Upper lobe of right lung (tissue), 1 donor: ENCODE measurements at regions not wholly inside any gene's neighbourhood (a gene's known extent, or its start where the extent isn't known, plus 50 kb on each side); places are given as distances from the start of the nearest gene placed in this dataset.
A peak's percentile ranks its signal among the peaks of the same experiment; 100 is the strongest.

ENCODE experiments used
- ATAC-seq: fragments of 200-7000 bp; cut with Tn5 transposase; one replicate; pipeline ENCODE4 v1.9.1; 2020; ENCODE audit warnings: mild to moderate bottlenecking, moderate library complexity
- DNase-seq: peaks from one replicate; pipeline ENCODE4 v3.0.0-alpha.2; 2020
- H3K27ac ChIP-seq: fragments of 200-600 bp; one replicate; pipeline ENCODE4 v1.8.0; 2022
- H3K27me3 ChIP-seq: fragments of 200-600 bp; one replicate; pipeline ENCODE4 v1.8.0; 2022; ENCODE audit warnings: mild to moderate bottlenecking
- H3K36me3 ChIP-seq: fragments of 200-600 bp; one replicate; pipeline ENCODE4 v1.8.0; 2022
- H3K4me1 ChIP-seq: fragments of 200-600 bp; one replicate; pipeline ENCODE4 v1.8.0; 2022
- H3K4me3 ChIP-seq: fragments of 200-600 bp; one replicate; pipeline ENCODE4 v1.8.0; 2022; ENCODE audit warnings: mild to moderate bottlenecking
- H3K9me3 ChIP-seq: fragments of 200-600 bp; one replicate; pipeline ENCODE4 v1.8.0; 2022
- CTCF ChIP-seq: fragments of 200-600 bp; IDR thresholded peaks from one replicate; pipeline ENCODE4 v1.8.0; 2022; ENCODE audit warnings: antibody characterized with exemption
- intact Hi-C: fragments of 100-400 bp; cut with DNase I; formaldehyde crosslinking; loops from one replicate; pipeline ENCODE4 v1.11.0; 2022
- donor health status: DM: no; HTN: yes; CAD: no; lungs with severe emphysema.

- intact Hi-C loops: no loop called here
- Histone ChIP-seq H3K4me1 (no peaks in the 10 kb centered on the region), H3K27me3 (no peaks in the 10 kb centered on the region), H3K4me3 (no peak overlapping the region), H3K27ac (no peak overlapping the region), H3K9me3 (no peaks in the 10 kb centered on the region), H3K36me3 (no peaks in the 10 kb centered on the region)
- TF ChIP-seq CTCF: no peak
- ATAC-seq (no peak), DNase-seq (no peak)
These were observed 95.4 kb upstream of the CCDC80 start for GRCh38 chr3:112736386-112736785.

GRCh38 chr3:112735926-112736325 is 95.0 kb upstream of the CCDC80 start:
- H3K4me3 ChIP-seq: no peak overlapping the region
- no peaks in the 10 kb centered on the region for H3K27me3 ChIP-seq
- no peaks in the 10 kb centered on the region for H3K36me3 ChIP-seq
- no peaks in the 10 kb centered on the region for H3K4me1 ChIP-seq
- no peak overlapping the region for H3K27ac ChIP-seq
- intact Hi-C loops: no loop called here
- ATAC-seq (no peak), DNase-seq (no peak)
- no peaks in the 10 kb centered on the region for H3K9me3 ChIP-seq
- TF ChIP-seq CTCF: no peak

GRCh38 chr3:112734736-112735350 is 93.9 kb upstream of the CCDC80 start:
- no peak overlapping the region for H3K4me3 ChIP-seq
- ATAC-seq (peak; percentile 90), DNase-seq (no peak)
- intact Hi-C loops: no loop called here
- no peaks in the 10 kb centered on the region for H3K36me3 ChIP-seq
- H3K27ac ChIP-seq: no peak overlapping the region
- H3K27me3 ChIP-seq: no peaks in the 10 kb centered on the region
- H3K4me1 ChIP-seq: no peaks in the 10 kb centered on the region
- no peaks in the 10 kb centered on the region for H3K9me3 ChIP-seq
- peak; percentile 71 for TF ChIP-seq CTCF

GRCh38 chr3:112734171-112734570 is 93.2 kb upstream of the CCDC80 start:
- Histone ChIP-seq H3K36me3 (no peaks in the 10 kb centered on the region), H3K4me1 (no peaks in the 10 kb centered on the region), H3K9me3 (no peaks in the 10 kb centered on the region), H3K27ac (no peak overlapping the region), H3K27me3 (no peaks in the 10 kb centered on the region), H3K4me3 (no peak overlapping the region)
- TF ChIP-seq CTCF: no peak
- intact Hi-C loops: no loop called here
- DNase-seq: no peak
- ATAC-seq: no peak

- DNase-seq (no peak), ATAC-seq (no peak)
- no peak overlapping the region for H3K27ac ChIP-seq
- intact Hi-C loops: no loop called here
- H3K4me3 ChIP-seq: no peak overlapping the region
- no peak for TF ChIP-seq CTCF
- H3K36me3 ChIP-seq: no peaks in the 10 kb centered on the region
- no peaks in the 10 kb centered on the region for H3K9me3 ChIP-seq
- H3K4me1 ChIP-seq: no peaks in the 10 kb centered on the region
- H3K27me3 ChIP-seq: no peaks in the 10 kb centered on the region
These were observed 89.3 kb upstream of the CCDC80 start for GRCh38 chr3:112730210-112730609.

- ATAC-seq (no peak), DNase-seq (no peak)
- Histone ChIP-seq H3K36me3 (no peaks in the 10 kb centered on the region), H3K4me3 (no peak overlapping the region), H3K27ac (no peak overlapping the region), H3K27me3 (no peaks in the 10 kb centered on the region), H3K4me1 (no peaks in the 10 kb centered on the region), H3K9me3 (no peaks in the 10 kb centered on the region)
- TF ChIP-seq CTCF: no peak
- intact Hi-C loops: no loop called here
These were observed 80.3 kb upstream of the CCDC80 start for GRCh38 chr3:112721231-112721630.
